ENCODE measurements at regions not wholly inside any gene's neighbourhood (a gene's known extent, or its start where the extent isn't known, plus 50 kb on each side); places are given as distances from the start of the nearest gene placed in this dataset.

DNA sequence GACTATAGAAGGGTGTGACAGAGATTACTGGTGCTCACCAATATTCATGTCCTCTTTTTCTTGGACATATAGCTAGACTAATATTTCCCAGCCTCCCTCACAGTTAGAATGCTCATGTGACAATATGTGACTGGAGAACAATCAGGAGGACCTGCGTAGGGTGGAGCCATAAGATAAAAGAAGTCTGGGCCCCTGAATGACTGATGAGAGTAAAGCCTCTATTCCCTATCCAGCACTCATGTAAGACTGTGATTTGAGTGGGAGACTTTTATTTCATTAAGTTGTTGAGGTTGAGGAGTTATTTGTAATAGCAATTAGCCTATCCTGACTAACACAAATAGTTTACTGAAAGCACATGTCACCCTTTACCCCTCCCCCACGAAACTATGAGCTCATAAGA is 1247.1 kb upstream of the TENM4 start:
- Histone ChIP-seq H3K4me1 (ENCODE audit: low read depth) (no peaks in the 10 kb centered on the region), H3K4me3 (no peak overlapping the region), H3K9me3 (ENCODE audit: low read depth) (no peaks in the 10 kb centered on the region), H3K27me3 (no peaks in the 10 kb centered on the region), H3K36me3 (no peaks in the 10 kb centered on the region), H3K27ac (no peak overlapping the region)
- no peak for DNase-seq (ENCODE audit: low read depth in 1 of 2, low spot score in 1 of 2)
- no peak for TF ChIP-seq CTCF (IDR thresholded peaks at IDR 0.05; ENCODE audit: low read depth, low read length)

DNA sequence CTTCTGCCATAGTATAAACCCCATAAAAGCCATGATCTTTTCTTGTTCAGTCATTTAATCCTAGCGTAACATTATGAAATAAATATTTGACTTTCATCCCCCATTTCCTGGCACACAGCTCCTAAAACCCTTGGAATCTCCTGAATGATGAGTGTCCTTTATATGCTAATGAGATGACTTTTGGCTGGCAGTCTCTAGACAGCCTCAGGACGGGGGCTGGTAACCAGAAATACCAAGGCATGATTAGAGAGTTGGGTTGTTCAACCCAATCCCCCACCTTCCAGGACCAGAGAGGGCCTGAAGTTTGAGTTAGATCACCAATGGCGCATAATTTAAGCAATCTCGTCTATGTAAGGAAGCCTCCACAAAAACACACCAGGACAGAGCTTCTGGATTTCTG is 1246.1 kb upstream of the TENM4 start:
- Histone ChIP-seq H3K9me3 (ENCODE audit: low read depth) (no peaks in the 10 kb centered on the region), H3K27ac (no peak overlapping the region), H3K4me3 (no peak overlapping the region), H3K27me3 (no peaks in the 10 kb centered on the region), H3K36me3 (no peaks in the 10 kb centered on the region), H3K4me1 (ENCODE audit: low read depth) (no peaks in the 10 kb centered on the region)
- DNase-seq (ENCODE audit: low read depth in 1 of 2, low spot score in 1 of 2), result no peak
- TF ChIP-seq CTCF (IDR thresholded peaks at IDR 0.05; ENCODE audit: low read depth, low read length), result no peak

GRCh38 chr11:80673566-80673965 is 1232.7 kb upstream of the TENM4 start:
- DNase-seq (ENCODE audit: low read depth in 1 of 2, low spot score in 1 of 2), result no peak
- Histone ChIP-seq H3K36me3 (no peaks in the 10 kb centered on the region), H3K27me3 (no peaks in the 10 kb centered on the region), H3K9me3 (ENCODE audit: low read depth) (no peaks in the 10 kb centered on the region), H3K4me1 (ENCODE audit: low read depth) (no peaks in the 10 kb centered on the region), H3K27ac (no peak overlapping the region), H3K4me3 (no peak overlapping the region)
- TF ChIP-seq CTCF (IDR thresholded peaks at IDR 0.05; ENCODE audit: low read depth, low read length), result no peak

- TF ChIP-seq CTCF (IDR thresholded peaks at IDR 0.05; ENCODE audit: low read depth, low read length), result no peak
- H3K4me3 ChIP-seq, result no peak overlapping the region
Observed at GRCh38 chr11:80669620-80670019, 1228.8 kb upstream of the TENM4 start.

GRCh38 chr11:80668039-80668438 is 1227.2 kb upstream of the TENM4 start:
- no peak for TF ChIP-seq CTCF (IDR thresholded peaks at IDR 0.05; ENCODE audit: low read depth, low read length)
- no peaks in the 10 kb centered on the region for H3K4me1 ChIP-seq (ENCODE audit: low read depth)
- no peak overlapping the region for H3K4me3 ChIP-seq
- H3K27ac ChIP-seq, result no peak overlapping the region
- H3K36me3 ChIP-seq, result no peaks in the 10 kb centered on the region
- DNase-seq (ENCODE audit: low read depth in 1 of 2, low spot score in 1 of 2), result no peak
- H3K27me3 ChIP-seq, result no peaks in the 10 kb centered on the region
- no peaks in the 10 kb centered on the region for H3K9me3 ChIP-seq (ENCODE audit: low read depth)

More at GRCh38 chr11:80669620-80670019, 1228.8 kb upstream of the TENM4 start:
- no peak overlapping the region for H3K27ac ChIP-seq
- H3K4me1 ChIP-seq (ENCODE audit: low read depth), result no peaks in the 10 kb centered on the region
- DNase-seq (ENCODE audit: low read depth in 1 of 2, low spot score in 1 of 2), result no peak
- H3K9me3 ChIP-seq (ENCODE audit: low read depth), result no peaks in the 10 kb centered on the region
- H3K36me3 ChIP-seq, result no peaks in the 10 kb centered on the region
- H3K27me3 ChIP-seq, result no peaks in the 10 kb centered on the region

- no peaks in the 10 kb centered on the region for H3K36me3 ChIP-seq
- no peak for DNase-seq (ENCODE audit: low read depth in 1 of 2, low spot score in 1 of 2)
- H3K4me1 ChIP-seq (ENCODE audit: low read depth), result no peaks in the 10 kb centered on the region
- H3K27me3 ChIP-seq, result no peaks in the 10 kb centered on the region
- H3K27ac ChIP-seq, result no peak overlapping the region
- TF ChIP-seq CTCF (IDR thresholded peaks at IDR 0.05; ENCODE audit: low read depth, low read length), result no peak
- H3K9me3 ChIP-seq (ENCODE audit: low read depth), result no peaks in the 10 kb centered on the region
- H3K4me3 ChIP-seq, result no peak overlapping the region
Observed at GRCh38 chr11:80655834-80656233, 1215.0 kb upstream of the TENM4 start.
